WTC11 (cell line): ENCODE measurements at regions not wholly inside any gene's neighbourhood (a gene's known extent, or its start where the extent isn't known, plus 50 kb on each side); places are given as distances from the start of the nearest gene placed in this dataset.

Experiments used
- ATAC-seq: fragments of 200-7000 bp; cut with Tn5 transposase; 2 replicates; pipeline ENCODE4 v1.10.0; 2021; ENCODE audit warnings: mild to moderate bottlenecking, moderate library complexity
- CTCF ChIA-PET: fragments of 300-600 bp; sonication (Branson Sonifier 250); formaldehyde crosslinking; loops from one replicate; lab custom pipeline; 2021; ENCODE audit warnings: antibody characterized with exemption; lab: Charles Lee
- POLR2A ChIA-PET: fragments of 350-600 bp; sonication (Branson Sonifier 250); formaldehyde crosslinking; loops from one replicate; lab custom pipeline; 2021; ENCODE audit warnings: antibody characterized with exemption; lab: Charles Lee
- DNase-seq: peaks from one replicate; pipeline ENCODE4 v3.0.0; 2021; ENCODE audit warnings: low spot score
- H3K27ac Mint-ChIP-seq: 2 replicates; pipeline ENCODE4 v1.8.0; 2021; ENCODE audit warnings: mixed read lengths
- H3K27me3 Mint-ChIP-seq: 2 replicates; pipeline ENCODE4 v1.8.0; 2021; ENCODE audit warnings: low read depth, mild to moderate bottlenecking, moderate library complexity, mixed read lengths
- H3K36me3 Mint-ChIP-seq: 2 replicates; pipeline ENCODE4 v1.8.0; 2021; ENCODE audit warnings: mixed read lengths
- H3K4me1 Mint-ChIP-seq: 2 replicates; pipeline ENCODE4 v1.8.0; 2022; ENCODE audit warnings: mixed read lengths
- H3K4me3 Mint-ChIP-seq: 2 replicates; pipeline ENCODE4 v1.8.0; 2021; ENCODE audit warnings: mild to moderate bottlenecking, moderate library complexity, mixed read lengths
- H3K9me3 Mint-ChIP-seq: 2 replicates; pipeline ENCODE4 v1.8.0; 2021; ENCODE audit warnings: mixed read lengths
- CREB1 ChIP-seq: sonication (generic); formaldehyde crosslinking; IDR thresholded peaks from 2 replicates; pipeline ENCODE4 v1.8.0; 2023; ENCODE audit warnings: mild to moderate bottlenecking, missing genetic modification reagents
- CREM ChIP-seq: sonication (generic); formaldehyde crosslinking; IDR thresholded peaks from 2 replicates; pipeline ENCODE4 v1.8.1; 2022; ENCODE audit warnings: mild to moderate bottlenecking, missing genetic modification reagents, moderate library complexity
- E2F1 ChIP-seq: sonication (generic); formaldehyde crosslinking; IDR thresholded peaks from 2 replicates; pipeline ENCODE4 v1.8.0; 2022; ENCODE audit warnings: mild to moderate bottlenecking, missing genetic modification reagents
- ETV6 ChIP-seq: sonication (generic); formaldehyde crosslinking; IDR thresholded peaks from 2 replicates; pipeline ENCODE4 v1.8.1; 2022; ENCODE audit warnings: mild to moderate bottlenecking, missing genetic modification reagents
- FOXJ3 ChIP-seq: sonication (generic); formaldehyde crosslinking; IDR thresholded peaks from 2 replicates; pipeline ENCODE4 v1.9.0; 2021; ENCODE audit warnings: missing genetic modification reagents, mild to moderate bottlenecking, borderline replicate concordance
- FOXP1 ChIP-seq: sonication (generic); formaldehyde crosslinking; IDR thresholded peaks from 2 replicates; pipeline ENCODE4 v1.8.0; 2022; ENCODE audit warnings: missing genetic modification reagents, mild to moderate bottlenecking, moderate library complexity, borderline replicate concordance
- MAX ChIP-seq: sonication (generic); formaldehyde crosslinking; IDR thresholded peaks from 2 replicates; pipeline ENCODE4 v1.8.0; 2022; ENCODE audit warnings: mild to moderate bottlenecking, missing genetic modification reagents
- MYBL2 ChIP-seq: sonication (generic); formaldehyde crosslinking; IDR thresholded peaks from 2 replicates; pipeline ENCODE4 v1.8.1; 2023; ENCODE audit warnings: mild to moderate bottlenecking, moderate library complexity, missing genetic modification reagents
- NR1H2 ChIP-seq: sonication (generic); formaldehyde crosslinking; IDR thresholded peaks from 2 replicates; pipeline ENCODE4 v1.9.0; 2021; ENCODE audit warnings: mild to moderate bottlenecking, moderate library complexity, missing genetic modification reagents
- NR2C2 ChIP-seq: sonication (generic); formaldehyde crosslinking; IDR thresholded peaks from 2 replicates; pipeline ENCODE4 v1.8.0; 2022; ENCODE audit warnings: mild to moderate bottlenecking, missing genetic modification reagents
- NR3C1 ChIP-seq: sonication (generic); formaldehyde crosslinking; conservative IDR thresholded peaks from 2 replicates; pipeline ENCODE4 v1.8.1; 2023; ENCODE audit warnings: low read depth, mild to moderate bottlenecking, missing genetic modification reagents
- PRRX2 ChIP-seq: fragments of 250-450 bp; sonication (Bioruptor Pico); IDR thresholded peaks from 2 replicates; pipeline ENCODE4 v1.8.0; 2021; ENCODE audit warnings: mild to moderate bottlenecking
- ZBTB43 ChIP-seq: sonication (generic); formaldehyde crosslinking; IDR thresholded peaks from 2 replicates; pipeline ENCODE4 v1.8.1; 2023; ENCODE audit warnings: mild to moderate bottlenecking, missing genetic modification reagents
- ZNF232 ChIP-seq: sonication (generic); formaldehyde crosslinking; IDR thresholded peaks from 2 replicates; pipeline ENCODE4 v1.8.0; 2022; ENCODE audit warnings: mild to moderate bottlenecking, missing genetic modification reagents
- ZNF317 ChIP-seq: sonication (generic); formaldehyde crosslinking; IDR thresholded peaks from 2 replicates; pipeline ENCODE4 v1.8.1; 2023; ENCODE audit warnings: low read depth, mild to moderate bottlenecking, moderate library complexity, missing genetic modification reagents, borderline replicate concordance
- ZNF671 ChIP-seq: fragments of 250-450 bp; sonication (Bioruptor Pico); IDR thresholded peaks from 2 replicates; pipeline ENCODE4 v1.8.0; 2021; ENCODE audit warnings: mild to moderate bottlenecking
- TF ChIP-seq, protein P1 (sequence below): sonication (generic); formaldehyde crosslinking; IDR thresholded peaks from 2 replicates; pipeline ENCODE4 v1.8.1; 2022; ENCODE audit warnings: low read depth, mild to moderate bottlenecking, moderate library complexity, missing genetic modification reagents, borderline replicate concordance
- TF ChIP-seq, protein P2 (sequence below): sonication (generic); formaldehyde crosslinking; IDR thresholded peaks from 2 replicates; pipeline ENCODE4 v1.8.0; 2022; ENCODE audit warnings: mild to moderate bottlenecking, missing genetic modification reagents
- TF ChIP-seq, protein P3 (sequence below): fragments of 250-450 bp; sonication (Bioruptor Pico); IDR thresholded peaks from 2 replicates; pipeline ENCODE4 v1.9.0; 2021; ENCODE audit warnings: moderate library complexity, mild to moderate bottlenecking, inconsistent platforms, borderline replicate concordance

DNA sequence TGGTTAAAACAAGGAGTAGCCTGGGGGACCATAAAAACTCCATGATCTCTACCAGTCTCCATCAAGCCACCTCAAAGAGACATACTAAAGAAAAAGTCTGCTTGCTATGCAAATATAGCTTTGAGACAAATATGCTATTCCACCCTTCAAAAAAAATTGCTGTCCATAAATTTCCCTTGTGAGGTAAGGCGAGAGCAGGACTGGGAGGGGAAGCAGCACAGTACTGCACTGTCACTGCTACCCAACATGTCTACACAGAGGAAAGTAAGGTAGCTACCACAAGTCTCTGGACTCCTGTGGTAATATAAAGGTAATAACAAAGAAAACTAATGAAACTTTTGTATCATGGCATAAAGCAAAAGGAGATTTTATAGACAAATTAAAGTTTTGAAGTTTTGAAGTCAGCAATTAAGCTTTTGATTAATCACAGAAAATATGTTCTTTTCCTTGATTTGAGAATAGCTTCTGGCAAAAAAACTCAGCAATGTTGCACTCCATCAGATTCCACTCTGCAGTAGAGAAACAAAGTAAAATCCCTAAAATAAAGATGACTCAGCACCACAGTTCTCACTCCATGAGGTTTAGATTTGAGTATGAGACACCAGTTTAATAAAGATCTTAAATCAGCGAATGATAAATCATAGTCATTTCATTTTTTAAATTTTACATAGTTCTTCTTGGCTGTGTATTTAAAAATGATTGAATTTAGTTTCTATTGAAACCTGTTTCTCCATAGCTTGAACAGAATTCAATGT, 602.4 kb downstream of the COL12A1 start (continued):
- TF ChIP-seq FOXP1 (CRISPR knock-in tag) (no peak), ZNF232 (CRISPR knock-in tag) (no peak), NR3C1 (CRISPR knock-in tag) (no peak), NR2C2 (no peak), MYBL2 (CRISPR knock-in tag) (no peak)
- TF ChIP-seq, protein P1, sequence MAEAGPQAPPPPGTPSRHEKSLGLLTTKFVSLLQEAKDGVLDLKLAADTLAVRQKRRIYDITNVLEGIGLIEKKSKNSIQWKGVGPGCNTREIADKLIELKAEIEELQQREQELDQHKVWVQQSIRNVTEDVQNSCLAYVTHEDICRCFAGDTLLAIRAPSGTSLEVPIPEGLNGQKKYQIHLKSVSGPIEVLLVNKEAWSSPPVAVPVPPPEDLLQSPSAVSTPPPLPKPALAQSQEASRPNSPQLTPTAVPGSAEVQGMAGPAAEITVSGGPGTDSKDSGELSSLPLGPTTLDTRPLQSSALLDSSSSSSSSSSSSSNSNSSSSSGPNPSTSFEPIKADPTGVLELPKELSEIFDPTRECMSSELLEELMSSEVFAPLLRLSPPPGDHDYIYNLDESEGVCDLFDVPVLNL = no peak

- H3K27ac Mint-ChIP-seq = no peak overlapping the region
- no peaks in the 10 kb centered on the region for H3K27me3 Mint-ChIP-seq
- H3K36me3 Mint-ChIP-seq = no peaks in the 10 kb centered on the region
- ATAC-seq (no peak), DNase-seq (no peak)
- no peaks in the 10 kb centered on the region for H3K4me1 Mint-ChIP-seq
- ChIA-PET CTCF (no interaction called here), POLR2A (no interaction called here)
- no peaks in the 10 kb centered on the region for H3K9me3 Mint-ChIP-seq
- no peak overlapping the region for H3K4me3 Mint-ChIP-seq
- TF ChIP-seq MAX (CRISPR knock-in tag) (no peak), NR1H2 (CRISPR knock-in tag) (no peak), CREB1 (no peak), ETV6 (CRISPR knock-in tag) (no peak), FOXJ3 (CRISPR knock-in tag) (no peak), PRRX2 (no peak)
- TF ChIP-seq, protein P2, sequence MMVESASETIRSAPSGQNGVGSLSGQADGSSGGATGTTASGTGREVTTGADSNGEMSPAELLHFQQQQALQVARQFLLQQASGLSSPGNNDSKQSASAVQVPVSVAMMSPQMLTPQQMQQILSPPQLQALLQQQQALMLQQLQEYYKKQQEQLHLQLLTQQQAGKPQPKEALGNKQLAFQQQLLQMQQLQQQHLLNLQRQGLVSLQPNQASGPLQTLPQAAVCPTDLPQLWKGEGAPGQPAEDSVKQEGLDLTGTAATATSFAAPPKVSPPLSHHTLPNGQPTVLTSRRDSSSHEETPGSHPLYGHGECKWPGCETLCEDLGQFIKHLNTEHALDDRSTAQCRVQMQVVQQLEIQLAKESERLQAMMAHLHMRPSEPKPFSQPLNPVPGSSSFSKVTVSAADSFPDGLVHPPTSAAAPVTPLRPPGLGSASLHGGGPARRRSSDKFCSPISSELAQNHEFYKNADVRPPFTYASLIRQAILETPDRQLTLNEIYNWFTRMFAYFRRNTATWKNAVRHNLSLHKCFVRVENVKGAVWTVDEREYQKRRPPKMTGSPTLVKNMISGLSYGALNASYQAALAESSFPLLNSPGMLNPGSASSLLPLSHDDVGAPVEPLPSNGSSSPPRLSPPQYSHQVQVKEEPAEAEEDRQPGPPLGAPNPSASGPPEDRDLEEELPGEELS (CRISPR knock-in tag) = no peak
Observed at GRCh38 chr6:74602206-74602605, 603.6 kb downstream of the COL12A1 start.

DNA sequence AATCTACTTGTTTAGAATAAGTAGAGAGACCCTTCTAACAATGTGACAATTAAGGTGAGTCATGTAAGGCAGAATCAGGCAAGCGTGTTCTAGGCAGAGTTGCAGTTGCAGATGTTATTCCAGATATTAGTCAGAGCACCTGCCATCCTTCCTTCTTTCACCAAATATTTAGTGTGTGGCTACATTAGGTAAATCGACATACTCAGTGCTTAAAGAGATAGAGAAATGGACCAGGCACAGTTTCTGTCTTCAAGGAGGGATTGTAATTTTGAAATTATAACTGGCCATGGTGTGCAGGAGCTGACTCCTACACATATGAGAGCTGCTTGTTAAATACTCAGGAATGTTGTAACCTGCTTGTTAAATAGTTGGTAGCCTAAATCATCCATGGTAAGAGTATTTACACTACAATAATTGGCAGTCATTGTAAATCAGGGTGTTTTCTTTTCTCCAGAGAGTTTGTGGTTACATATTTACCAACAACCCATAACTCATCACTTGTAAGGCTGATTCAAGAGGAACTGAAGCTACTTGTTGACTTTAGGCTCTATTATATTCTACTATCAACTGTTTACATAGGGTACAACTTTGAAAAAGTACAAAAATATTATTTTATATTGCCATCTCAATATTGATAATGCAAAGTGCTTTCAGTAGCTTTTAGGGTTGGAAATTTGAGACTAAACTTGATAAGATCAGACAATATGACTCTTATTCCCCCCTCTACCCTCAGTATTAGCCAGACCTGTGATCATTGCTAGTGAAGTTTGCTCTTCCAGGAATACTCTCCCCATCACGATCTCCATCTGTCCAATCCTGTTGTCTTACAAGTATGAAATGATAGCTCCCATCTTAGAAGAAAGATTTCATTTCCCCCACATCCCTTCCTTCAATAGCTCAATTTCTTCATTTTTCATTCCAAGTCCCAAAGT, 607.1 kb downstream of the COL12A1 start:
- H3K4me1 Mint-ChIP-seq = no peaks in the 10 kb centered on the region
- H3K9me3 Mint-ChIP-seq = no peaks in the 10 kb centered on the region
- POLR2A ChIA-PET = no interaction called here
- DNase-seq (no peak), ATAC-seq (no peak)
- H3K27me3 Mint-ChIP-seq = no peaks in the 10 kb centered on the region
- no peaks in the 10 kb centered on the region for H3K36me3 Mint-ChIP-seq
- TF ChIP-seq ZNF671 (CRISPR knock-in tag) (no peak), CREM (CRISPR knock-in tag) (no peak), ZNF232 (CRISPR knock-in tag) (no peak), ZNF317 (CRISPR knock-in tag) (no peak)
- CTCF ChIA-PET = interaction anchor here (1.2 kb wide), 1 partner anchor 611 kb away, joined by 3 read pairs; no protein-coding TSS in a partner anchor
- no peak overlapping the region for H3K4me3 Mint-ChIP-seq
- no peak overlapping the region for H3K27ac Mint-ChIP-seq

GRCh38 chr6:74597840-74598239, 608.0 kb downstream of the COL12A1 start:
- Mint-ChIP-seq H3K27ac (no peak overlapping the region), H3K9me3 (peaks cover 4% of the 10 kb centered on the region), H3K36me3 (no peaks in the 10 kb centered on the region), H3K27me3 (no peaks in the 10 kb centered on the region), H3K4me3 (no peak overlapping the region), H3K4me1 (no peaks in the 10 kb centered on the region)
- ChIA-PET CTCF (no interaction called here), POLR2A (no interaction called here)
- TF ChIP-seq E2F1 (CRISPR knock-in tag) = no peak
- no peak for TF ChIP-seq PRRX2
- TF ChIP-seq, protein P3, sequence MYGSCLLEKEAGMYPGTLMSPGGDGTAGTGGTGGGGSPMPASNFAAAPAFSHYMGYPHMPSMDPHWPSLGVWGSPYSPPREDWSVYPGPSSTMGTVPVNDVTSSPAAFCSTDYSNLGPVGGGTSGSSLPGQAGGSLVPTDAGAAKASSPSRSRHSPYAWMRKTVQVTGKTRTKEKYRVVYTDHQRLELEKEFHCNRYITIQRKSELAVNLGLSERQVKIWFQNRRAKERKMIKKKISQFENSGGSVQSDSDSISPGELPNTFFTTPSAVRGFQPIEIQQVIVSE = no peak
- TF ChIP-seq ZBTB43 (CRISPR knock-in tag) = no peak
- no peak for DNase-seq
- no peak for ATAC-seq
